WTC11 (cell line): ENCODE measurements at regions not wholly inside any gene's neighbourhood (a gene's known extent, or its start where the extent isn't known, plus 50 kb on each side); places are given as distances from the start of the nearest gene placed in this dataset.

Experiments used
- ATAC-seq: fragments of 200-7000 bp; cut with Tn5 transposase; 2 replicates; pipeline ENCODE4 v1.10.0; 2021; ENCODE audit warnings: mild to moderate bottlenecking, moderate library complexity
- CTCF ChIA-PET: fragments of 300-600 bp; sonication (Branson Sonifier 250); formaldehyde crosslinking; loops from one replicate; lab custom pipeline; 2021; ENCODE audit warnings: antibody characterized with exemption; lab: Charles Lee
- POLR2A ChIA-PET: fragments of 350-600 bp; sonication (Branson Sonifier 250); formaldehyde crosslinking; loops from one replicate; lab custom pipeline; 2021; ENCODE audit warnings: antibody characterized with exemption; lab: Charles Lee
- DNase-seq: peaks from one replicate; pipeline ENCODE4 v3.0.0; 2021; ENCODE audit warnings: low spot score
- H3K27ac Mint-ChIP-seq: 2 replicates; pipeline ENCODE4 v1.8.0; 2021; ENCODE audit warnings: mixed read lengths
- H3K27me3 Mint-ChIP-seq: 2 replicates; pipeline ENCODE4 v1.8.0; 2021; ENCODE audit warnings: low read depth, mild to moderate bottlenecking, moderate library complexity, mixed read lengths
- H3K36me3 Mint-ChIP-seq: 2 replicates; pipeline ENCODE4 v1.8.0; 2021; ENCODE audit warnings: mixed read lengths
- H3K4me1 Mint-ChIP-seq: 2 replicates; pipeline ENCODE4 v1.8.0; 2022; ENCODE audit warnings: mixed read lengths
- H3K4me3 Mint-ChIP-seq: 2 replicates; pipeline ENCODE4 v1.8.0; 2021; ENCODE audit warnings: mild to moderate bottlenecking, moderate library complexity, mixed read lengths
- H3K9me3 Mint-ChIP-seq: 2 replicates; pipeline ENCODE4 v1.8.0; 2021; ENCODE audit warnings: mixed read lengths
- AR ChIP-seq: fragments of 250-450 bp; sonication (Bioruptor Pico); IDR thresholded peaks from 2 replicates; pipeline ENCODE4 v1.9.0; 2021; ENCODE audit warnings: mild to moderate bottlenecking
- ATF1 ChIP-seq: sonication (generic); formaldehyde crosslinking; IDR thresholded peaks from 2 replicates; pipeline ENCODE4 v1.8.1; 2023; ENCODE audit warnings: mild to moderate bottlenecking, moderate library complexity, missing genetic modification reagents
- ATF2 ChIP-seq: sonication (generic); formaldehyde crosslinking; IDR thresholded peaks from 2 replicates; pipeline ENCODE4 v1.8.1; 2022; ENCODE audit warnings: low read depth, missing genetic modification reagents, borderline replicate concordance
- ATF3 ChIP-seq: sonication (generic); formaldehyde crosslinking; conservative IDR thresholded peaks from 2 replicates; pipeline ENCODE4 v1.8.1; 2022; ENCODE audit warnings: mild to moderate bottlenecking, missing genetic modification reagents
- E2F5 ChIP-seq: sonication (generic); formaldehyde crosslinking; IDR thresholded peaks from 2 replicates; pipeline ENCODE4 v1.8.1; 2022; ENCODE audit warnings: mild to moderate bottlenecking, moderate library complexity, missing genetic modification reagents
- FOXJ3 ChIP-seq: sonication (generic); formaldehyde crosslinking; IDR thresholded peaks from 2 replicates; pipeline ENCODE4 v1.9.0; 2021; ENCODE audit warnings: missing genetic modification reagents, mild to moderate bottlenecking, borderline replicate concordance
- GABPB1 ChIP-seq: sonication (generic); formaldehyde crosslinking; IDR thresholded peaks from 2 replicates; pipeline ENCODE4 v1.8.1; 2023; ENCODE audit warnings: mild to moderate bottlenecking, missing genetic modification reagents
- HMGA2 ChIP-seq: fragments of 250-450 bp; sonication (Bioruptor Pico); IDR thresholded peaks from 2 replicates; pipeline ENCODE4 v1.4.0; 2021; ENCODE audit warnings: mild to moderate bottlenecking, moderate library complexity
- MAX ChIP-seq: sonication (generic); formaldehyde crosslinking; IDR thresholded peaks from 2 replicates; pipeline ENCODE4 v1.8.0; 2022; ENCODE audit warnings: mild to moderate bottlenecking, missing genetic modification reagents
- MXD4 ChIP-seq: fragments of 250-450 bp; sonication (Bioruptor Pico); IDR thresholded peaks from 2 replicates; pipeline ENCODE4 v1.8.0; 2021; ENCODE audit warnings: mild to moderate bottlenecking, moderate library complexity, borderline replicate concordance
- MYBL2 ChIP-seq: sonication (generic); formaldehyde crosslinking; IDR thresholded peaks from 2 replicates; pipeline ENCODE4 v1.8.1; 2023; ENCODE audit warnings: mild to moderate bottlenecking, moderate library complexity, missing genetic modification reagents
- NR1H2 ChIP-seq: sonication (generic); formaldehyde crosslinking; IDR thresholded peaks from 2 replicates; pipeline ENCODE4 v1.9.0; 2021; ENCODE audit warnings: mild to moderate bottlenecking, moderate library complexity, missing genetic modification reagents
- PRDM15 ChIP-seq: sonication (generic); formaldehyde crosslinking; IDR thresholded peaks from 2 replicates; pipeline ENCODE4 v1.8.0; 2022; ENCODE audit warnings: missing genetic modification reagents
- RORB ChIP-seq: fragments of 250-450 bp; sonication (Bioruptor Pico); IDR thresholded peaks from 2 replicates; pipeline ENCODE4 v1.9.0; 2021; ENCODE audit warnings: mild to moderate bottlenecking
- TEAD4 ChIP-seq: sonication (generic); formaldehyde crosslinking; IDR thresholded peaks from 2 replicates; pipeline ENCODE4 v1.8.0; 2022; ENCODE audit warnings: mild to moderate bottlenecking, missing genetic modification reagents
- ZNF219 ChIP-seq: sonication (generic); formaldehyde crosslinking; IDR thresholded peaks from 2 replicates; pipeline ENCODE4 v1.8.0; 2023; ENCODE audit warnings: missing genetic modification reagents, mild to moderate bottlenecking, borderline replicate concordance
- ZNF232 ChIP-seq: sonication (generic); formaldehyde crosslinking; IDR thresholded peaks from 2 replicates; pipeline ENCODE4 v1.8.0; 2022; ENCODE audit warnings: mild to moderate bottlenecking, missing genetic modification reagents
- ZNF281 ChIP-seq: sonication (generic); formaldehyde crosslinking; IDR thresholded peaks from 2 replicates; pipeline ENCODE4 v1.8.0; 2023; ENCODE audit warnings: mild to moderate bottlenecking, missing genetic modification reagents
- ZNF671 ChIP-seq: fragments of 250-450 bp; sonication (Bioruptor Pico); IDR thresholded peaks from 2 replicates; pipeline ENCODE4 v1.8.0; 2021; ENCODE audit warnings: mild to moderate bottlenecking

- TF ChIP-seq ZNF281: no peak
- no peak for TF ChIP-seq ATF3
- TF ChIP-seq TEAD4 (CRISPR knock-in tag): no peak
- no peak for TF ChIP-seq PRDM15 (CRISPR knock-in tag)
- no peak for TF ChIP-seq ZNF232
- no peak for TF ChIP-seq ZNF671
- TF ChIP-seq, all 79 proteins: peak for 0
Observed at GRCh38 chr2:191610756-191611155, 67.2 kb upstream of the NABP1 start (continued).

- Mint-ChIP-seq H3K27ac (no peak overlapping the region), H3K4me3 (no peak overlapping the region), H3K4me1 (no peaks in the 10 kb centered on the region), H3K9me3 (no peaks in the 10 kb centered on the region), H3K36me3 (no peaks in the 10 kb centered on the region), H3K27me3 (no peaks in the 10 kb centered on the region)
- TF ChIP-seq HMGA2 (CRISPR knock-in tag) (no peak), FOXJ3 (CRISPR knock-in tag) (no peak), E2F5 (no peak), RORB (CRISPR knock-in tag) (no peak), ZNF219 (no peak), GABPB1 (no peak), MAX (CRISPR knock-in tag) (no peak), ATF2 (no peak), NR1H2 (CRISPR knock-in tag) (no peak), ATF1 (CRISPR knock-in tag) (no peak), MXD4 (no peak), MYBL2 (no peak), AR (CRISPR knock-in tag) (no peak)
- CTCF ChIA-PET: no interaction called here
- DNase-seq (no peak), ATAC-seq (no peak)
- POLR2A ChIA-PET: no interaction called here
Observed at GRCh38 chr2:191611614-191612013, 66.3 kb upstream of the NABP1 start.
